ENCODE measurements at regions not wholly inside any gene's neighbourhood (a gene's known extent, or its start where the extent isn't known, plus 50 kb on each side); places are given as distances from the start of the nearest gene placed in this dataset.

- DNase-seq: no peak
Measured at GRCh38 chr6:129967427-129967826, 51.0 kb upstream of the L3MBTL3 start.

GRCh38 chr6:129966125-129966524, 52.3 kb upstream of the L3MBTL3 start:
- DNase-seq: no peak

GRCh38 chr6:129965096-129965495, 53.3 kb upstream of the L3MBTL3 start:
- DNase-seq: no peak

- no peak for DNase-seq
Measured at GRCh38 chr6:129959358-129959930, 58.9 kb upstream of the L3MBTL3 start.

GRCh38 chr6:129957941-129958898, 60.2 kb upstream of the L3MBTL3 start:
- no peak for DNase-seq

GRCh38 chr6:129955584-129955983, 62.8 kb upstream of the L3MBTL3 start:
- no peak for DNase-seq

- DNase-seq: no peak
Measured at GRCh38 chr6:129954749-129955431, 63.5 kb upstream of the L3MBTL3 start.

- no peak for DNase-seq
Measured at GRCh38 chr6:129947797-129948196, 70.6 kb upstream of the L3MBTL3 start.

- DNase-seq: no peak
Measured at GRCh38 chr6:129946439-129947140, 71.8 kb upstream of the L3MBTL3 start.

- DNase-seq: no peak
Measured at GRCh38 chr6:129943637-129944271, 74.6 kb upstream of the L3MBTL3 start.

GRCh38 chr6:129940454-129941195, 77.8 kb upstream of the L3MBTL3 start:
- DNase-seq: no peak

GRCh38 chr6:129938249-129939020, 77.3 kb upstream of the TMEM244 start:
- DNase-seq: no peak

GRCh38 chr6:129936329-129937165, 75.4 kb upstream of the TMEM244 start:
- DNase-seq: peak; percentile 60

- DNase-seq: no peak
Measured at GRCh38 chr6:129932321-129932720, 71.2 kb upstream of the TMEM244 start.

GRCh38 chr6:129929433-129929832, 68.3 kb upstream of the TMEM244 start:
- DNase-seq: no peak

GRCh38 chr6:129923530-129924250, 62.6 kb upstream of the TMEM244 start:
- DNase-seq: no peak

- no peak for DNase-seq
Measured at GRCh38 chr6:129921169-129921817, 60.2 kb upstream of the TMEM244 start.

- DNase-seq: no peak
Measured at GRCh38 chr6:129920103-129920798, 59.1 kb upstream of the TMEM244 start.

All from CD4-positive, alpha-beta T cell treated with Interleukin-17A for 1 hour (primary cell).